ENCODE measurements at regions not wholly inside any gene's neighbourhood (a gene's known extent, or its start where the extent isn't known, plus 50 kb on each side); places are given as distances from the start of the nearest gene placed in this dataset.

DNA sequence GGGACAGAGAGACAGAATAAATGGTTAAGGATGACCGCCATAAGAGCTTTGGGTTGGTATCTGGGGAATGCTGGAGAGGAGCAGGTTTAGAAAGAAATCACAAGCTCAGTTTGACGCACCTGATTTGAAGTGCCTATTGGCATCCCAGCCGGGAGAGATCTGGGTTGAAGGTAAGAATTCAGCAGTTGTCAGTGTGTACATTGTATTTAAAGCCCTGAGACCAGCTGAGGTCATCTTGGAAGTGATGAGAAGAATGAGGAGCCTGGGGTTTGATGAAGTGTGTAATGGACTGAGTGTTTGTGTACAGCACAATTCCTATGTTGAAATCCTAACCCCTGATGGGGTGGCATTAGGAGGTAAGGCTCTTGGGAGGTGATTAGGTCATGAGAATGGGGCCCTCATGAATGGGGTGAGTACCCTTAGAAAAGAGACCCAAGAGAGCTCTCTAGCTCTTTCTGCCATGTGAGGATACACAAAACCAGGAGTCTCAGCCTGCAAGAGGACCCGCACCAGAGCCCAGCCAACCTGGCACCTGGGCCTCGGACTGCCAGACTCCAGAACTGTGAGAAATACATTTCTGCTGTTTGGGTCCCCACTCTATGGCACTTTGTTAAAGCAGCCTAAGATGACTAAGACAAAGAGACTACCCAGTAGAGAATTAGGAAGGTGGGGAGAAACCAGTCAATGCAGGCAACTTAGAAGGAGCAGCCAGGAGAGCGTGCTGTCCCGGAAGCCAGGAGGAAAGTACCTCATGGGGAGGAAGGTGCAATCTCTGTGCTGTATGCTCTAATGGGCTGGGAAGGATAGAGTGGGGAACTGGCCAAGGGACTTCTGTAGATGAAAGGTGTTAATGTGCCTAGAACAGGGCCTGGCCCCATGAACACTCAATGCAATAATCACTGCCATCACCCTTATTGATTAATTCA is 133.7 kb upstream of the SLC24A3 start:
- no peak for DNase-seq (ENCODE audit: low spot score)

DNA sequence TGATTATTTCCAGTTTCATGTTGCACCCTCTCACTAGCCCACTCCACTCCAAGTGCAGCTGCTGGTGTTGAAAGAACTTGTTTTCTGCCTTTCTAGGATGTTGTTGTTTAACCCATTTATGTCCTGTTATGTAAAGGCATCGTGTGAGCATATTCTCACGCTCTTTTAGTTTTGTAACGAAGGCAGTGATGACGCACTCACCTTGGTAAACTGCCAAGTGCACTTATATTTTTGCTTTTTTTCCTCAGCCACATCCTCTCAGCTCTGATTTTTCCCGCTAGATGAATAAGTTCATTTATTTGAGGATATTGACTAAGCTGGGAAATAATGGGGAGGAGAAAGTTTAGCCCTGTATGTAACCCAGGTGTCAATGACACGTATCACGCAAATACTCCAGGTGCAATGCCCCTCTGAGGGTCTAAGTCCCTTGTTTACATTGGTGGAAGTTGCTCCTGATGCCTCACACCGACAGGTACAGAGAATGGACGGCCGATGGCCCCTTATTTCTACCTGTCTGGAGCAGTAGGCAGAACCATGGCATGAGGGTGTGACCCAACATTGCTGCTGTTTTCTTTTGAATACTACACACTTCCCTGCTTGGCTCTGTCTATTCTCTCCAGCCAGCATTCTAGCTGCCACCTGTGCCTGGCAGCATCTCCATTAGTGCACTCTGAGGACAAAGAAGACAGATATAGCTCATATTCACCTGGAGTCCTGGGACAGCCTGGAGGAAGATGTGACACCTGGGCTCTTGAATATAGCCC is 132.7 kb upstream of the SLC24A3 start:
- no peak for DNase-seq (ENCODE audit: low spot score)

DNA sequence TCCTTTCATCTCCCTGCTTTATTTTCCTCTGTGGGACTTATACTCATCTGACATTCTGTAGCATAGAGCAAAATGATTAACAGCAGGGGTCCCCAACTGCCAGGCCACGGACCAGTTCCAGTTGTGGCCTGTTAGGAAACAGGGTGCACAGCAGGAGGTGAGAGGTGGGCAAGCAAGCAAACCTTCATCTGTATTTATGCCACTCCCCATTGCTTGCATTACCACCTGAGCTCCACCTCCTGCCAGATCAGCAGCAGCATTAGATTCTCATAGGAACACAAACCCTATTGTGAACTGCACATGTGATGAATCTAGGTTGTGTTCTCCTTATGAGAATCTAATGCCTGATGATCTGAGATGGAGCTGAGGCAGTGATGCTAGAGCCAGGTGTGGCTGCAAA is 130.5 kb upstream of the SLC24A3 start:
- DNase-seq (ENCODE audit: low spot score) = no peak

DNA sequence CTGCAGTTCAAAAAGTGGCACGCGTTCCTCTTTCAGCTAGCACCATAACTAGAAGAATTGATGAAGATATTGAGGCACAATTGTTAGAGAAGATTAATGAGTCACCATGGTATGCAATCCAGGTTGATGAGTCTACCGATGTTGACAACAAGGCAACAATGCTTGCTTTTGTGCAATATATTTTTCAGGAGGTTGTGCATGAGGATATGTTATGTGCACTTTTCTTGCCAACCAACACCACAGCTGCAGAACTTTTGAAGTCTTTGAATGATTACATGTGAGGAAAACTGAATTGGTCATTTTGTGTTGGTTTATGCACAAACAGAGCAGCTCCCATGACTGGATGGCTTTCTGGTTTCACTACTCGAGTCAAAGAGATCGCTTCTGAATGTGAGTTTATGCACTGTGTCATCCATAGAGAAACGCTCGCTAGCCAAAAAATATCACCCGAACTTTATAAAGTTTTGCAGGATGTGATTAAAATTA is 129.3 kb upstream of the SLC24A3 start:
- DNase-seq (ENCODE audit: low spot score) = no peak

DNA sequence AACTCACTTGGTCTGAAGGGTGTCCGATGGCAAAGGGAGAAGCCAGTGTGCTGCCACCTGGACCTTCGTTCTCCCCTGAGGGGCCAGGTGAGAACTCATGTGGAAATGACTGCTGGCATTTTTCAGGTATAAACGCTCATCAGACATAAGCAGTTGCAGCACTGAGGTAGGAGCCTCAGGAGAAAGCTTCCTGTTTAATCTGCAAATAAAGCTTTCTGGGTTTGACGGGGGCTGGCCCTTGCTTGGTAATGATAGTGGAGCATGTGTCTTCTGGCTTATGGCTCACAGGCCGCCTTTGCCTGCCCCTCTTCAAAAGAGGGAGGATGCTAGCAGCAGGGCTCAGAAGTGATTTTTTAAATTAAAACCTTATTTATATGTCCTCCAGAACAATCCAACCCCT is 122.1 kb upstream of the SLC24A3 start:
- no peak for DNase-seq (ENCODE audit: low spot score)

DNA sequence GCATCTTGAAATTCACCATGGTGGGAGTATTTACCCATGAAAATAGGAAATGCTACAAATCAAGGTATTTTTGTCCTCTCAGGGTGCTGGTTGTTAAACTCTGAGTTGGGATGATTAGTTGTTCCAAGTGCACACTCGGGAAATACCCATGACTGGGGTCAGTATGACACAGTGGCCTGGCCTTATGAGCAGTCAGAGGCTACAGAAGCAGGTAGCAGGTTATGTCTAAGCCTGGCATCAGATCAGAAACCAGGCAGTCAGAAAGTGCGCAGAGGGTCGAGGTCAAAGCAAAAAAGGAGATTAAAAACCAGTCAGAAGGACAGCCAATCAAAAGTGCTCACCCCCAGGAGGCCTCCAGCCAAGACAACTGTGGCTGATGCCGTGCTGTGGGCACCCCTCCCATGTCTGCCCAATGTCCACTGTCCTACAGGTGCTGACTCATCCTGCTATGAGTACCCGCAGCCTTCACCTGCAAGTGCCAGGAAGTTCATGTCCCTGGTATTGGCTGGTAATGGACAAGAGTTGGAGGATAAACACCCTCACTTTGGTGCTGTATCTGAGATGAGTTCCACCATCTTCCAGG is 117.4 kb upstream of the SLC24A3 start:
- DNase-seq (ENCODE audit: low spot score) = peak; percentile 17

DNA sequence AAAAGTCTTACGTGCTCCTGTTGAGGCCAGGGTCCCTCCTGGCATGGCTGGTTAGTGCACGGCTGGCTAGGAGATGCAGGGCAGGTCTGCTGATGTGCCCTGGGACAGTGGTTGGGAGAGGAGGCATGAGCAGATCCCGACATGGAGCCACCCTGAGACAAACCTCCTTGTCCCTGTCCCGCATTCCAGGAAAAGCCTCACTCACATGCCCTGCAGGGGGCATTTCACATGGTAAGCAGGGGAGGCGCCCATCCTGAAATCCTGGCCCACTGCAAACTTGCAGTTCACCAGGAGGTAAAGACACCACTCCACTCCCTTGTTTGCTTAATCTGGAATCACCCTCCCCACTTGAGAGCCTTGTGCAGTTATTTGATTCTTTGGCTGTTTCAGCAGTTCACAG is 116.7 kb upstream of the SLC24A3 start:
- no peak for DNase-seq (ENCODE audit: low spot score)

DNA sequence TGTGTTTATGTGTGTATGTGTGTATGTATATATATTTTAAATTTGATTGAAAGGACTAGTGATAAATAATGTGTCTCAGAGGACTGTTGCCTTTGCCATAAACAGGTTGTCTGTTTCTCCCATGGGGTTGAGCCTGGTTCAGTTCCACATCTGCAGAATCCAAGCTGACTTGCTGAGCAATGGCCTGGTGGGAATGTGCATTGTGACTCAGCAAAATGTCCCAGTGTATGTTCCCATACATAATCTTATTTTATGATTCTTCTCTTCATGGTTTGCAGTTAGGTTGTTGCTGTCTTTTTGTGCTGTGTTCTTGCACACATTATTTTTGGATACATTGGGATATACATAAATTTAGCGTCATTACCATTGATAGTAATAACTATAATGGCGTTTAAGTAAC is 115.6 kb upstream of the SLC24A3 start:
- no peak for DNase-seq (ENCODE audit: low spot score)

DNA sequence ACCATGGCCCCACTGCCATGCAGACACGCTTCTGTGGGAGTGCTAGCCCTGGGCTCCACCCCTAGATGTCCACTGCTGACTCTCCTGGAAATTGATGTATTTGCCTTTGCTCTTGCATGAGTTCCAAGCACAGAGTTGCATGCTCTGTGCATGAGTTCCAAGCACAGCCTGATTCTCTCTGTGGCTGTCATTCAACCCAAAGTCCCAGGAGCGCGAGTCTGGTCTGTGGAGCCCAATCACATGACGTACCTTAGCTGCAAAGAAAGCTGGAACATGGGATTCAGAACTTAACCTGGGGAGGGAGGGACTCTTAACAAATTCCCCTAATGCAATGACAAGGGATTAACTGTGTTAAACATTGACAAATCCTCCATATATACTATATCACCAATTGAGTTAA is 114.3 kb upstream of the SLC24A3 start:
- no peak for DNase-seq (ENCODE audit: low spot score)

DNA sequence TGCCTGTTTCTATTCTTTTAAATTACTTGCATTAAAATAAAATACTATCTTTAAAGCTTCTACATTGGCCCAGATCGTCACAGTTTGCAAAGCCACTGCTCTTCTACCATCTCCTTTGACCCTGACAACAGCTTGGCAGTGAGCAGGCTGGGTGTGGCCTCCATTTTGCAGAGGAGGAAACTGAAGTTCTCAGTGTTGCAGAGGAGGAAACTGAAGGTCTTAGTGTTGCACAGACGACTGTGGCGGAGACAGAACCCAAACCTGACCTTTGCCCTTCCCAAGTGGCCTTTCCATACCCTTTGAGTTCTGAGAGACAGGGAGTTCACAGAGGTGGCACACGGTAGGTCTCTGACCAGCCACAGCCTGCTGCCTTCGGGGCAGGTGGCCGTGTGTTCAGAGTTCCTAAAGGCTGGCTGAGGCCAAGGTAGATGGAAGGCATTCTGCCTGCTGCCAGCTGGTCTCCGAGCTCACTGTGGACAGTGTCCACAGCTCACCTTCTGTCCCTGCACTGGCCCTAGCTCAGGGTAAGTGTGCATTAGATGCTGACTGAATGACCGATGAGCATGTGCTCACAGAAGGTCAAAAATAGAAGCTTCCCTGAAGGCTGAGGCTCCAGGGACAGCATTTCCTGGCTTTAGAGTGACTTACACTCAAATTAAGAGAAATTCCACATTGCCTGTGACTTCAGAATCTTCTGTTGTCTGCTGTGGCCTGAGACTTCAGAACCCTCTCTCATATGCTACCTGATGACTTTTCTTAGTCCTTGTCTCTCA is 113.5 kb upstream of the SLC24A3 start:
- DNase-seq (ENCODE audit: low spot score) = no peak

DNA sequence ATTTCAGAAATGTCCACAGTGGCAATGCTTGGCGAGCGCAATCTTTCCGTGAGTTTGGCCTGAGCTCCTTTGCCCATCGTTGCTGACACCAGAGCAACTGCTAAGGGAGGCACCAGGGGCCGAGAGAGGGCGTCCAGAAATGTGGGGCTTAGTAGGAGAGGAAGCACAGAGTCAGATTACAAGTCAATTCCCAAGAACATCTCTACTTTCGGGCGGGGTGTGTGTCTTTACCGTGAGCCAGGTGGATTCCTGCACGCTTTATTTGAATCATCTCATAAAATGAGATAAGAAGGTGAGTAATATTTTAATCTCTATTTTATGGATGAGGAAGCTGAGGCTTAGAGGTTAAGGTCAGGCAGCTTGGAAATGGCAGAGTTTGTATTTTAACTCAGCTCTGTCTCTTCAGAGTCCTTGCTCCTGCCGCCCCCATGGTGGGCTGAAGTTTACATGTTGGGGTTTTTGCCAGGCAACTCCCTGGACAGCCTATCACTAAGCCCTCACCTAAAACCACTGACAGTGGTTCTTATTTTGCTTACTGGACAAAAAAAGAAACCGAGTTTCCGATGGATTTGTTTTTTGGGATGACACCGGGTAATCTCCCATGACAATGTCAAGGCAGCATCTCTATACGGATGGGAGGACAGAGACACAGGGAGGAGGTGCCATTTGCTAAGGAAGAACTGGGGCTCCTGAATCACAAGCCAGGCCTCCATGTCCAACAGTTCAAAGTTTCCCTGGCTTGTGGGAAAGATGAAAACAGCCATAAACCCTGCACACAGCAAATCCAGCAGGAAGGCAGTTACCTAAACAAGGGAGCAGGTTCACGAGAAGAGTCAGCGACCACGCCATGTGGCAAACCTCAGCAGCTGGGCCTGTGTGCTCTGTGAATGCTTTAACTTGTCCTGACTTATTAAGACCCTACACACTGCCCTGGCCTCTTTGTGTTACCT is 112.6 kb upstream of the SLC24A3 start:
- DNase-seq (ENCODE audit: low spot score) = no peak

DNA sequence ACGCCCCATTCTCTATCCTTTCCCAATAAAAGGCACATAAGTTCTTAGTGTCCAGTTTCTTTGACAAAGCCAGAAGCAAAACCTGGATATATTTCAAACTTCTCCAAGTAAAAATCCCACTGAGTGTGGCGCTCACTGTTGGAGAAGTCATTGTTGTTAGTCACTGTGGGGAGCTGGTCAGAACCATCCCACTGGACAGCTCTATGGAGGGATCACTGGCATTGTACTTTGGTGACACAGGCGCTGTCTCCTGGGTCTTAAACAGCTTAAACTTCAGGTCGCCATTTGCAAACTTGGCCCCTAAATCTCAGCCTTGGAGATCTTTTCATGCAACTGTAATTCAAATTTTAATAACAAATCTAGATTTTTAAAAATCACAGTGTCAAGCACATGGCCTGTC is 111.5 kb upstream of the SLC24A3 start:
- no peak for DNase-seq (ENCODE audit: low spot score)

DNA sequence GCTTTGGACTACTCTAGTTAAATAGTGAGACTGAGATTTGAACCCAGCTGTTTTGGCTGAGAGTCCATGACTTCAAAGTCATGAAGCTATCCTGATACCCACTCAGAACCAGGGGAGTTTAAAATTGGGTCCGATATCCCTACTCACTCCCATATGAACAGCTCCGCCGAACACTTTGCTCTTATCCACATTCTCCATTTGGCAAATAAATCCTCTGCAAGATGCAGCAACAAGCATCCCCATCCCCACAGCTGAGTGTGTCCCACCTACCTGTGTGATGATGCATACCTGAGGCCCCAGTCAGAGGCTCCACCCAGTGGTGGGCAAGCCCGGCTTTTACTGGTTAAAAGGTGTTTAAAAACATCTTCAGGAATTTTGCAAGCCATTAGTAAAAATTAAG is 108.3 kb upstream of the SLC24A3 start:
- DNase-seq (ENCODE audit: low spot score) = no peak

DNA sequence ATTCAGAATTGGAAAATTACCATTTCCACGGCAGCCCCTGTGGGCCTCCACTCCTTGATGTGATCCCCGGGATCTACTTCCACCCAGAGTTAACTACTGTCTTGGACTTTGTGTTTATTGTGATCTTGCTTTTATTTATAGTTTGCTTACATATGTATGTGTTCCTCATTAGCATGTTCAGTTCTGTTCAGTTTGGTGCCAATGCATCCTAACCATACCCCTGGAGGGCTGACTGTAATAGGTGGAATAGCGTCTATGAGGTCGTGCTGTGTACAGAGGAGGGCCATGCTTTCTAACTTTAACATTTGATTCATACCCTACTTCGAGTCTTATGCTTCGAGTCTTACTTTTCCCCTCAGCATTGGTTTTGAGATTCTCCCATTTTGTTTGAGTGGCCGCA is 104.3 kb upstream of the SLC24A3 start:
- no peak for DNase-seq (ENCODE audit: low spot score)

DNA sequence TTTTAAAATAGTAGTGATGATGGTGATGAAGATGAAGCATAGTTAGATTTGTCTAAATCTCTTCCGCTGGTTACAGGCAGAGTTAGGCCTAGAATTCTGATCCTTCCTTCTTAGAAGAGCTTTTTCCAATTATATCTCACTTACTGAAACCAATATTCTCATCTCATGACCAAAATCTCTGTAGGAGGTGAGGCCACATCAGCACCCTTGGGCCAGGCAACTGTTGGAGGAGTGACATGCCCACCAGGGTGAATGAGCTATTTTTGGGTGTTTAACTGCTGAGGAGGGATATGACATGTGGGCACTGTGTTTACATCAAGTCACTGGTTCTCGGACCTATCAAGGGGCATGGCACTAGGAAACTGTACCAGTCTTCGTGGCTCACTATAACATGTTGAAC is 102.2 kb upstream of the SLC24A3 start:
- no peak for DNase-seq (ENCODE audit: low spot score)

DNA sequence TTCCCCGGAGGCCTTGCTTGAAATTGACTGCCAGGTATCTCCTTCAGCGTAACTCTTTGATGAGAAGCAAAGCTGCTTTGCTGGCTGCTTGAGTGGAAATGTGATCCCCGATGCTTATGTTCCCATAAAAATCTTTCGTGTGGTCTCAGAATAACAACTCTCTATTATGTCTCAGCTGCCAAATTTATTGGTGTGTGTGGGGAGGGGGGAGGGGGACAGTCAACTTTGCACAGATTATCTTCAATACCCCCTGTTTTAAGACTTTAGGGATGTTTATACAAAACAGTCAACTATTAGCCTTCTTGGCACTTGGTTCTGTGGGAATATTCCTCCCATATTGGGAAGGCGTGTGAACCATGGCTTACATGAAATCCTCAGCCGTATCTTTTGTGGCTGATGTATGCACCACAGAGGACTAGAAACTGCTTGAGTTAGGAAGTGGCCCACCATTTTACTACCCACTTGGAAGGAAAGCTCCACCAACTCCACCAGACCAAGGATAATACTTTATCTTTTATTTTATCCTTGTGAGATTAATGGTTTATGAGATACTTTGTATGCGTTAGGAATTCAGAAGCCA is 101.5 kb upstream of the SLC24A3 start:
- no peak for DNase-seq (ENCODE audit: low spot score)

DNA sequence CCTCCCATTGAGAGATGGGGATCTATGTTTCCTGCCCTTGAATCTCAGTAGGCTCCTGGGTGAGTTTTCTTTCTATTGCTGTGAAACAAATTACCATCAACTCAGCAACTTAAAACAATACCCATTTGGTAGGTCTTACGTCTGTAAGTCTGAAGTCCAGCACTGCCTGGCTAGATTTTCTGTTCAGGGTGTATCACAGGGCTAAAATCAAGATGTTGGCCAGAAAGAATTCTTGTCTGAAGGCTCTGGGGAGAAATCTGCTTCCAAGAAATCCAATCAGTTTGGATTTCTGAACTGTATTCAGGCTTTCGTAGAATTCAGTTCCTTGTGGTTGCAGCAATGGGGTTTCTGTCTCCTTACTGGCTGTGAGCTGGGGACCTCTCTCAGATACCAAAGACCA is 99.6 kb upstream of the SLC24A3 start:
- DNase-seq (ENCODE audit: low spot score) = no peak

DNA sequence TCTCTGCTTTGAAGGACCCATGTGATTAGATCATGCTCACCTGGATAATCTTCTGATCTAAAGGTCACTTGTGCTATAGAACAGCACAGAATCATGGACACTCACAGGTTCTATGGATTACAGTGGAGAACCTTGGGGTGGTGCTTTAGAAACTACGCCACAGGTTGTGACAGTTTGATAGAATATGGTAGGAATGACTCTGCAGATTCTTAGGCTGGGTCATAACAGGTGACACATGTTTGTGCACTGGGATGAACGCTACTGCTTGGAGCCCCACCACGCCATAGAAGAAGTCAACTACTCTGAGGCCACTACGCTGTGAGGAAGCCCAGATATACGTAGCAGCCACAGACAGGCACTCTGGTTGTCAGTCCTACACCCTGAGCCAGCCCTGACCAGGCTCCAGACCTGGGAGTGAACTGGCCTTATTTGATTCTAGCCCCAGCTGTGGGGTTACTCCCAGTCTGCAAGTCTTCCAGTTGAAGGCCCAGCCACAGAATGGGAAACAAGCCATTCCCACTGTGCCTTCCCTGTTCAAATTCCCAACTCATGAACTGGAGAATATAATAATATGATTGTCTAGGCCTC is 99.0 kb upstream of the SLC24A3 start:
- DNase-seq (ENCODE audit: low spot score) = no peak

DNA sequence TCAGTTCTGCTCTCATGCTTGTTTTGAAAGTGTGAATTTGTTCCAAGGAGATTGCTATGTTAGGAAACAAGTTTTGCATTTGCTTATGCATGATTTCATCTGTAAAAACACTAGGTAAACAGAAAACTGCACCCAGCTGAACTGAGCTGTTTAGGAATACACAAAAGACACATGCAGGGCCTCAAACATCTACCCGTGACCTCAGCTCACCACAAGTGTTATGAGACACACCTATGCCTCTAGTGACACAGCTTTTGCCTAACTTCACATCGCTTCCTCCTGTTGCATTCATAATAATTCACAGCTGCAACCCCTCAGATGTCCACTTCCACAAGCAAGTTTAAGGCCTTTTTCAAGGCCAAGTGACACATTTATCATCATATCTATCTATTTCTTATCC is 98.0 kb upstream of the SLC24A3 start:
- DNase-seq (ENCODE audit: low spot score) = peak; percentile 11

DNA sequence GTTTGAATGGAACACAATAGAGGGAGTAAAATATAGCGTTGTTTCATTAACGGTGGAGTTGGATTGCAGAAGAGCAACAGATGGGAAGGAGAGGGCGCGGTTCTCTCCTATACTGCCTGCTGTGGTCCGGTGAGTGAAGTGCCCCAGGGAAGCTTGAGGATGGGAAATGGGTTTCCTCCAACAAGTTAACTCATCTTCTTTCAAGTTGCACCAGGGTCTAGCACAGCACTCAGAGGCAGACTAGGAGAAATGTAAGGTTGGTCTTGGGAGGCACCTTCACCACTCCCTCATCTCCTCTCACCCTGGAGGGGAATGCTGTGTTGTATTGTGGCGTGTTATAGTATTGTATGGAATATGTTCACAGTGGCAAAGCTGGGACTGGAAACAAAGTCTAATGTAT is 96.9 kb upstream of the SLC24A3 start:
- no peak for DNase-seq (ENCODE audit: low spot score)
